Gastrocnemius medialis (tissue), 4 donors: ENCODE measurements at regions not wholly inside any gene's neighbourhood (a gene's known extent, or its start where the extent isn't known, plus 50 kb on each side); places are given as distances from the start of the nearest gene placed in this dataset.

Source experiments
- ATAC-seq, 2 donors: fragments of 150-250 bp; one replicate each; pipeline ENCODE4 v1.9.1; 2016
- DNase-seq, 2 donors: peaks; one replicate each; pipeline ENCODE4 v3.0.0-alpha.2; 2019
- H3K27ac ChIP-seq, 4 donors: fragments of 200-600 bp; sonication (generic); 1 replicate in 1 of 4; 2 replicates in 3 of 4; pipeline ENCODE4 v1.5.1; 2016 to 2018; ENCODE audit warnings: mild to moderate bottlenecking in 2 of 4, moderate library complexity in 1 of 4
- H3K27me3 ChIP-seq, 3 donors: fragments of 200-600 bp; sonication (generic) in 2 of 3; 1 replicate in 1 of 3; 2 replicates in 2 of 3; pipeline versions ENCODE4 v1.5.1 to v1.6.0; 2016 to 2019; ENCODE audit warnings: mild to moderate bottlenecking in 1 of 3, moderate library complexity in 1 of 3
- H3K36me3 ChIP-seq, 2 donors: fragments of 200-600 bp; sonication (generic) in 1 of 2; one replicate each; pipeline ENCODE4 v1.5.1; 2017 to 2018
- H3K4me1 ChIP-seq, 2 donors: fragments of 200-600 bp; sonication (generic) in 1 of 2; one replicate each; pipeline ENCODE4 v1.5.1; 2016 to 2017; ENCODE audit warnings: mild to moderate bottlenecking in 2 of 2
- H3K4me3 ChIP-seq, 4 donors: fragments of 200-600 bp; sonication (generic) in 3 of 4; 1 replicate in 1 of 4; 2 replicates in 3 of 4; pipeline ENCODE4 v1.5.1; 2016 to 2019; ENCODE audit warnings: mild to moderate bottlenecking in 2 of 4
- H3K9me3 ChIP-seq, 3 donors: fragments of 200-600 bp; sonication (generic) in 2 of 3; 1 replicate in 1 of 3; 2 replicates in 2 of 3; pipeline ENCODE4 v1.5.1; 2016 to 2019
- POLR2A ChIP-seq, 2 donors: fragments of 450-650 bp; IDR thresholded peaks; one replicate each; pipeline ENCODE4 v1.6.1; 2017; ENCODE audit warnings: antibody characterized with exemption in 2 of 2, mild to moderate bottlenecking in 2 of 2, moderate library complexity in 2 of 2
- in situ Hi-C, 4 donors: fragments of 200-750 bp; cut with MboI; loops; one replicate each; pipeline versions ENCODE4 v1.15.0 to v1.8.0; 2017; ENCODE audit warnings: low sequenced_read_pairs in 4 of 4
- intact Hi-C: fragments of 100-400 bp; cut with DNase I; formaldehyde crosslinking; loops from one replicate; pipeline ENCODE4 v1.15.1; 2023; ENCODE audit warnings: low total_unique reads
- TF ChIP-seq, protein P1 (sequence below), 5 experiments: fragments of 450-650 bp in 3 of 5; fragments of 200-600 bp in 2 of 5; sonication (generic) in 2 of 5; IDR thresholded peaks in 4 of 5; conservative IDR thresholded peaks in 1 of 5; 1 replicate in 4 of 5; 2 replicates in 1 of 5; pipeline ENCODE4 v1.5.1; 2016 to 2019; ENCODE audit warnings: antibody characterized with exemption in 5 of 5, mild to moderate bottlenecking in 3 of 5, moderate library complexity in 3 of 5

DNA sequence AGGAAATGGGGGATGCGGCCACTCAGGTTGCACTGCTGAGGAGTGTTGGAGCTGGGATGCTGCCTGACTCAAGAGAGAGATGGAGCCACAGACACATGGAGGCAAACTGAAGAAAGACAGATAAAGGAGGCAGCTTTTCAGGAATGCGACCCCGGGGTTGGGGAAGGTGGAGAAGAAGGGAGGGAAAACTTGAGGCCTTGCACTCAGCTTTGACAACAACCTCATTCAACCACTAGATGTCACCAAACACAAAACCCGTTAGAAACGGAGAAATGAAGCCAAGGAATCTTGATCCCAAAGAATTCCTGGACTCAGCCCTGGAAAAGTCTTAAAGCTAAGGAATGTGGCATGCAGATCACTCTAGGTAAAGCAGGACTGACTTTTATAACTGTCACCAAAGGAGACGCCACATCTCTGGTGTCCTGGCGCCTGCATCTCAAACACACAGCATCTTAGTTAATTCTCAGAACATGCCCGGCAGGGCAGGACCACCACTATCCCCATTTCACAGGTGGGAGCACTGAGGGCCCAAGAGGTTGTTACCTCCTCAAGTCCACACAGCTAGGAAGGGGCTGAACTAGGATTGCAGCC lies 59.6 kb upstream of the LMCD1 start:
- peaks cover 0 to 9% of the 10 kb centered on the region in 2 donors for H3K4me1 ChIP-seq
- no peak overlapping the region for H3K4me3 ChIP-seq
- in situ Hi-C loops = loop anchor here in 3 of 4 donors (5.0 kb wide), 2 partner anchors 165 to 180 kb away; no protein-coding TSS in a partner anchor
- H3K27ac ChIP-seq = peak overlapping the region in 1 of 4 donors; percentile 15
- no peaks in the 10 kb centered on the region for H3K27me3 ChIP-seq
- no peak for DNase-seq
- intact Hi-C loops = loop anchor here (1.0 to 5.0 kb wide), 4 partner anchors 41 to 181 kb away; no protein-coding TSS in a partner anchor
- TF ChIP-seq, protein P1, sequence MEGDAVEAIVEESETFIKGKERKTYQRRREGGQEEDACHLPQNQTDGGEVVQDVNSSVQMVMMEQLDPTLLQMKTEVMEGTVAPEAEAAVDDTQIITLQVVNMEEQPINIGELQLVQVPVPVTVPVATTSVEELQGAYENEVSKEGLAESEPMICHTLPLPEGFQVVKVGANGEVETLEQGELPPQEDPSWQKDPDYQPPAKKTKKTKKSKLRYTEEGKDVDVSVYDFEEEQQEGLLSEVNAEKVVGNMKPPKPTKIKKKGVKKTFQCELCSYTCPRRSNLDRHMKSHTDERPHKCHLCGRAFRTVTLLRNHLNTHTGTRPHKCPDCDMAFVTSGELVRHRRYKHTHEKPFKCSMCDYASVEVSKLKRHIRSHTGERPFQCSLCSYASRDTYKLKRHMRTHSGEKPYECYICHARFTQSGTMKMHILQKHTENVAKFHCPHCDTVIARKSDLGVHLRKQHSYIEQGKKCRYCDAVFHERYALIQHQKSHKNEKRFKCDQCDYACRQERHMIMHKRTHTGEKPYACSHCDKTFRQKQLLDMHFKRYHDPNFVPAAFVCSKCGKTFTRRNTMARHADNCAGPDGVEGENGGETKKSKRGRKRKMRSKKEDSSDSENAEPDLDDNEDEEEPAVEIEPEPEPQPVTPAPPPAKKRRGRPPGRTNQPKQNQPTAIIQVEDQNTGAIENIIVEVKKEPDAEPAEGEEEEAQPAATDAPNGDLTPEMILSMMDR (IDR thresholded peaks at IDR 0.05 in 4 of 5, conservative IDR thresholded peaks at IDR 0.05 in 1 of 5) = peak; percentile 75 to 87 (median 82)
- TF ChIP-seq POLR2A (IDR thresholded peaks at IDR 0.05) = no peak
- no peaks in the 10 kb centered on the region for H3K9me3 ChIP-seq
- ATAC-seq = peak; percentile 46 to 79
- no peaks in the 10 kb centered on the region for H3K36me3 ChIP-seq

DNA sequence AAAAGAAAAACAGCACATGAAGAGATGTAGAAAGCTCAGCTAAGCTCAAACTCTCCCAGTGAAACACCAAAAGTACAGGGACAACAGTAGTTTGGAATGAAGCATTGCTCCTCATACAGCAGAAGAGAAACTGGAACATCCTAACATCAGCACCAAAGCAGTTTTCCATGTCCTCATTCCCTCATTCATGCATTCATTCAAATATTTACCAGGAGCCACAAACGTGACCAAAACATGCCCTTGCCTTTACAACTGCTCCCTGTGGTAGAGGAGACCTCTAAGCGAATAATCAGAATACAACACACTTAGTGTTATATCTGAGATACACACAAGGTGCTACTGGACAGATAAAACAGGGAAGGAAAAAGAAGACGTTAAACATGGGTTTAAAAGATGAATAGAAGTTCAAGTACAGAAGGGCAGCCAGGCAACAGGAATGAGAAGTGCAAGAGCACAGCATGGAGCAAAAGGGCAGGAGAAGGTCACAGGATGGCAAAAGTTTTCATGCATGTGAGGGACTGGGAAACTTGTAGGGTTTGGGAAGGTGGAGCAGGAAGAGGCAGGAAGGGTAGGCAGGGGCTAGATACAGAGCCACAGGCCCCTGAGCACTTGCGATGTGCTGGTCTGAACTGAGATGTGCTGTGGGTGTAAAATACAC lies 58.5 kb upstream of the LMCD1 start:
- no peak for TF ChIP-seq POLR2A (IDR thresholded peaks at IDR 0.05)
- TF ChIP-seq, protein P1 (IDR thresholded peaks at IDR 0.05 in 4 of 5, conservative IDR thresholded peaks at IDR 0.05 in 1 of 5) = no peak
- in situ Hi-C loops = loop anchor here in 3 of 4 donors (5.0 kb wide), 2 partner anchors 164 to 179 kb away; no protein-coding TSS in a partner anchor
- Histone ChIP-seq H3K27ac (peak overlapping the region; percentile 7 to 72 (median 48)), H3K4me3 (no peak overlapping the region), H3K27me3 (no peaks in the 10 kb centered on the region), H3K36me3 (no peaks in the 10 kb centered on the region), H3K9me3 (no peaks in the 10 kb centered on the region), H3K4me1 (peaks cover 0 to 9% of the 10 kb centered on the region in 2 donors)
- DNase-seq (no peak), ATAC-seq (no peak)
- intact Hi-C loops = loop anchor here (1.0 to 5.0 kb wide), 4 partner anchors 40 to 180 kb away; no protein-coding TSS in a partner anchor

DNA sequence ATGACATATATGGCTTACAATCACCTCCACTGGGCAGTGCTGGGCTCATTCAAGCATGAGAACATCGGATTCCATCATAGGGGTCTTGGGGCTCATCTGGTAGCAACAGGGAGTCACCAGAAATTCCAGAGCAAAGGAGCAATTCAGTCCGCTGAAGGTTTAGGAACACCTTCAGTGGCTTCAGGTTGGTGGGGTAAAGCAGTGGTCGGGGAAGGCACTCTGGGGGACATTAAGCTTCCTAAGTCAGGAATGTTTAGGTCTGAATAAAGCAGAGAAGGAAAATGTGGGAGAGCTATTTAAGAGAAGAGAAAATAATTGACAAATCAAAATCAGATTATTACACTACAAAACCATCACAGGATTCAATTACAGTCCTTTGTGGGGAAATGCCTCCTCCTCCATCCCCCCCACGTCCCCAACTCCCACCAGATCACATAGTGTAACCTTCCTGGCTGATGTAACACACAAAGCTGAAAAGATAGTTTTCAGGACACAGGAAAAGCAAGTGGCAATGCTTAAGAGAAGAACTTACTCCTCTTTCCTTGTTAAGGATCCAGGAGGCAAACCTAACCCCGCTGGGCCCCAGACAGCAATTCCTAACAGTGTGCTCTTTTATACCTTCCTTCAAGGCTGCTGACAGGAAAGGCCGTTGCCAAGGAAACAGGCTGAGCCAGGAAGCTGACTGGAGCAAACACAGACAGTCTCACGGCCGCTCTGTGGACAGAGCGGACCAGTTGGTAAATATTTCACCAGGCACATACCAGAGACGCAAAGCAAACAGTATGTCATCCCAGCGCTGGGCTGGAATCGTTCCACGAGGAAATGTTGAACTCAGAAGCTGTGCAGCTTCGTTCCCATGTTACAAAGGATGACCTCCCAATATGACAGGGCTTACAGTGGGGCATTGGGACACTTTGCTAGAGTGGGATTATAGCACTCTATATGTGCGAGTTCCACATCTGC lies 57.5 kb upstream of the LMCD1 start:
- peaks cover 0 to 9% of the 10 kb centered on the region in 2 donors for H3K4me1 ChIP-seq
- in situ Hi-C loops (loop anchor here in 3 of 4 donors (5.0 kb wide), 2 partner anchors 163 to 178 kb away; no protein-coding TSS in a partner anchor), intact Hi-C loops (loop anchor here (2.0 to 5.0 kb wide), 2 partner anchors 39 to 118 kb away; no protein-coding TSS in a partner anchor)
- H3K27me3 ChIP-seq = no peaks in the 10 kb centered on the region
- no peak overlapping the region for H3K4me3 ChIP-seq
- peak; percentile 18 to 67 for DNase-seq
- H3K9me3 ChIP-seq = no peaks in the 10 kb centered on the region
- no peak for TF ChIP-seq POLR2A (IDR thresholded peaks at IDR 0.05)
- TF ChIP-seq, protein P1 (IDR thresholded peaks at IDR 0.05 in 4 of 5, conservative IDR thresholded peaks at IDR 0.05 in 1 of 5) = no peak
- peak; percentile 87 to 90 for ATAC-seq
- no peaks in the 10 kb centered on the region for H3K36me3 ChIP-seq
- H3K27ac ChIP-seq = peak overlapping the region; percentile 61 to 72 (median 66)

GRCh38 chr3:8444883-8445282 lies 56.7 kb upstream of the LMCD1 start:
- intact Hi-C loops (loop anchor here (5.0 kb wide), 1 partner anchor 117 kb away; no protein-coding TSS in a partner anchor), in situ Hi-C loops (loop anchor here in 3 of 4 donors (5.0 kb wide), 2 partner anchors 162 to 177 kb away; no protein-coding TSS in a partner anchor)
- no peak for DNase-seq
- no peaks in the 10 kb centered on the region for H3K9me3 ChIP-seq
- no peaks in the 10 kb centered on the region for H3K27me3 ChIP-seq
- peaks cover 0 to 9% of the 10 kb centered on the region in 2 donors for H3K4me1 ChIP-seq
- ATAC-seq = no peak
- peak overlapping the region; percentile 61 to 72 (median 66) for H3K27ac ChIP-seq
- no peak for TF ChIP-seq POLR2A (IDR thresholded peaks at IDR 0.05)
- TF ChIP-seq, protein P1 (IDR thresholded peaks at IDR 0.05 in 4 of 5, conservative IDR thresholded peaks at IDR 0.05 in 1 of 5) = no peak
- no peak overlapping the region for H3K4me3 ChIP-seq
- no peaks in the 10 kb centered on the region for H3K36me3 ChIP-seq
